Activated naive CD4-positive, alpha-beta T cell treated with anti-CD3 and anti-CD28 coated beads, Interleukin-2, amount 10 ng/mL, durations not matched to agents 7 days and 5 days (primary cell): ENCODE measurements at regions not wholly inside any gene's neighbourhood (a gene's known extent, or its start where the extent isn't known, plus 50 kb on each side); places are given as distances from the start of the nearest gene placed in this dataset.

Source experiments
- CTCF ChIA-PET: fragments of 350-600 bp; sonication (Branson Sonifier 250); formaldehyde crosslinking; loops from one replicate; lab custom pipeline; 2021; ENCODE audit warnings: antibody characterized with exemption; lab: Charles Lee
- DNase-seq: peaks from one replicate; pipeline ENCODE4 v3.0.0-alpha.2; 2020
- H3K27ac Mint-ChIP-seq: one replicate; pipeline ENCODE4 v1.8.0; 2021; ENCODE audit warnings: mild to moderate bottlenecking, moderate library complexity, mixed read lengths
- H3K27me3 Mint-ChIP-seq: one replicate; pipeline ENCODE4 v1.8.0; 2021; ENCODE audit warnings: mild to moderate bottlenecking, mixed read lengths
- H3K36me3 Mint-ChIP-seq: one replicate; pipeline ENCODE4 v1.8.0; 2021; ENCODE audit warnings: mixed read lengths
- H3K4me1 Mint-ChIP-seq: one replicate; pipeline ENCODE4 v1.8.0; 2021; ENCODE audit warnings: mixed read lengths
- H3K4me3 Mint-ChIP-seq: one replicate; pipeline ENCODE4 v1.8.0; 2021; ENCODE audit warnings: mild to moderate bottlenecking, moderate library complexity, mixed read lengths
- H3K9me3 Mint-ChIP-seq: one replicate; pipeline ENCODE4 v1.8.0; 2021; ENCODE audit warnings: mixed read lengths

DNA sequence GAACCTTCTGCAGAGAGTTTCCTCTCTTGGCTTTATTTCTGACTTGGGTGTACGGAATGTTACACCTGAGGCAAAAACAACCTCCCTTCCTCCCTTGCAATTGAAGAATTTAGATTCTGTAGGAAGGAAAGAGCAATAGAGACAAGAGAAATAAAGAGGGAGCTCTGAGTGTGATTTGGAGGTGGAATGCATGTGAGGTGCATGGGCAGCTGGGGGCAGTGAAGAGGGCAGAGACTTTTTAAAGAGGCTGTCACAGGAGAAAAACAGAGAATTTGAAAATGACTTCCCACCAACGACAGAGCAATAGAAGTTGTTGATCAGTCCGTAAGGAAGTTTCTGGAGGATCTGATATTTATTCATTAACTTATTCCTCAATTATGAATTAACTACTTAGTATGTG, 172.0 kb upstream of the B3GALT2 start:
- DNase-seq, result no peak
- H3K36me3 Mint-ChIP-seq, result no peaks in the 10 kb centered on the region
- no peaks in the 10 kb centered on the region for H3K4me1 Mint-ChIP-seq
- peaks cover 6% of the 10 kb centered on the region for H3K27me3 Mint-ChIP-seq
- H3K27ac Mint-ChIP-seq, result no peak overlapping the region
- H3K9me3 Mint-ChIP-seq, result no peaks in the 10 kb centered on the region
- H3K4me3 Mint-ChIP-seq, result no peak overlapping the region
- CTCF ChIA-PET, result no interaction called here

GRCh38 chr1:193356249-193356648, 169.8 kb upstream of the B3GALT2 start:
- Mint-ChIP-seq H3K9me3 (no peaks in the 10 kb centered on the region), H3K27me3 (peaks cover 6% of the 10 kb centered on the region), H3K36me3 (no peaks in the 10 kb centered on the region), H3K4me1 (no peaks in the 10 kb centered on the region), H3K27ac (no peak overlapping the region), H3K4me3 (no peak overlapping the region)
- CTCF ChIA-PET, result no interaction called here
- DNase-seq, result no peak

DNA sequence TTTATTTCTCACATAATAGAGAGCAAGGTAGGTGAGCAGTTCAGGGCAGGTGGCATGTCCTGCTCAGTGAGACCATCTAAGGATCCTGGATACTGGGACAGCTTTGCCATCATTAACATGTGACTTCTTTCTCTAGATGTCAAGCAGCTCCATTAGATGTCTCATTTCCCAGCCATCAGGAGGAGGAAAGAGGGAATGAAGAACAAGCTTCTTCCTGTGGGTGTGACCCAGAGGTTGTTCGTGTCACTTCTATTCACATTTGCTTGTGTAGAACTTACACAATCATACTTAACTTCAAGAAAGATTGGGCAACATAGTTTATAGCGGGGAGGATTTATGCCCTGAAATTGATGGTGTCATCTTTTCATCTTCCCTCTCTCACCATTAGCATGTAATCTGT, 169.2 kb upstream of the B3GALT2 start:
- Mint-ChIP-seq H3K36me3 (no peaks in the 10 kb centered on the region), H3K9me3 (no peaks in the 10 kb centered on the region), H3K27me3 (peaks cover 6% of the 10 kb centered on the region), H3K27ac (no peak overlapping the region), H3K4me3 (no peak overlapping the region), H3K4me1 (no peaks in the 10 kb centered on the region)
- CTCF ChIA-PET, result no interaction called here
- DNase-seq, result no peak

DNA sequence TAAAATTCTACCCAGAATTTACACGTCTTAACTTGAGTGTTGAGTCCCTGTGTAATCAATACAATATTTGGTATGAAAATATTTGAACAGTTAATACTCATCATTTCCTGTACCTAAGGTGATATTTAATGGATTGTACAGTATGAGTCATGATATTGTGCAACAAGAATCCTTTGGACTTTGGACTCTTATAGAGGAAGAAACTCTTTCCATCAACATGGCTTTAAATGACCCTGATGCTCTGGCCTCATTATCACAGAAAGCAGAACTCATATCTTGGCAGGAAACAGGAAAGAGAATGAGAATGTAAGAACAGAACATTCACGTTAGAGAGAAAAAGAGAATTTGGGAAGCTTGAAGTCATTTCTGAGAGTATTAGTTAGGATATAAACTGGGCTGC, 168.8 kb upstream of the B3GALT2 start:
- H3K4me1 Mint-ChIP-seq, result no peaks in the 10 kb centered on the region
- no peak overlapping the region for H3K27ac Mint-ChIP-seq
- DNase-seq, result no peak
- no peaks in the 10 kb centered on the region for H3K9me3 Mint-ChIP-seq
- no peaks in the 10 kb centered on the region for H3K36me3 Mint-ChIP-seq
- peaks cover 6% of the 10 kb centered on the region for H3K27me3 Mint-ChIP-seq
- CTCF ChIA-PET, result no interaction called here
- no peak overlapping the region for H3K4me3 Mint-ChIP-seq

- no peak overlapping the region for H3K27ac Mint-ChIP-seq
- CTCF ChIA-PET, result no interaction called here
Observed at GRCh38 chr1:193348769-193349535, 162.5 kb upstream of the B3GALT2 start.

DNA sequence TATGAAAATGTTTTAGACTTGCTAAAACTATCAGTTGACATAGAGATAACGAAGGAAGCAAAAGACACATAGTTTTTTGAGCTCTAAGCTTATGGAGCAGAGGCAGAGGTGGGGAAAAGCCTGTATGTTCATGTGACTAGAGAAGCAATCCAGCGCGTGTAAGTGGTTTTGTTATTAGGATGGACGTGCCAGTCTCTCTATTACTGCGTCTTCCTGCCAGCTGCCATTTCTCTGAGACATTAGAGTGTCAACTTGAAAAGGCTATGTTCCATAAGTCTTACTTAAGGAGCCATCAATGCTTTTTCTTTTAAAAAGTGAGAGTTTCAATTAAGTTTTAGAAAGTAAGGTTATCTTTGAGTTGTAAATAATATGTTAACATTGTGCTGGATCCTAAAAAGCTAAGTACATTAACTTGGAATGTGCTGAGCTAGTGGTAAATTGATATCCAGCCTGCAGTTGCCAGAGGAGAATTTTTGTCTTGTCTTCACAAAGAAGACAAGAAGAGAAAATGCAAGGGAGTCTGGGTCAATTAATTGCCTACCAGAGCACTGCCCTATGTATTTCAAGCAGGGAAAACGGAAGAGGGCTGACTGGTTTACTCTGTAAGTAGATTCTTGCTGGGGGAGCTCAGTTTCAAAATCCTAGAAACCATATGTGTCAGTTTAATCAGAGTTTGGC, 161.8 kb upstream of the B3GALT2 start:
- Mint-ChIP-seq H3K27me3 (no peaks in the 10 kb centered on the region), H3K9me3 (no peaks in the 10 kb centered on the region), H3K36me3 (no peaks in the 10 kb centered on the region), H3K4me1 (no peaks in the 10 kb centered on the region), H3K4me3 (no peak overlapping the region), H3K27ac (no peak overlapping the region)
- no peak for DNase-seq
- CTCF ChIA-PET, result no interaction called here

More at GRCh38 chr1:193348769-193349535, 162.5 kb upstream of the B3GALT2 start:
- Mint-ChIP-seq H3K36me3 (no peaks in the 10 kb centered on the region), H3K4me3 (no peak overlapping the region), H3K27me3 (no peaks in the 10 kb centered on the region), H3K9me3 (no peaks in the 10 kb centered on the region), H3K4me1 (no peaks in the 10 kb centered on the region)
- no peak for DNase-seq

DNA sequence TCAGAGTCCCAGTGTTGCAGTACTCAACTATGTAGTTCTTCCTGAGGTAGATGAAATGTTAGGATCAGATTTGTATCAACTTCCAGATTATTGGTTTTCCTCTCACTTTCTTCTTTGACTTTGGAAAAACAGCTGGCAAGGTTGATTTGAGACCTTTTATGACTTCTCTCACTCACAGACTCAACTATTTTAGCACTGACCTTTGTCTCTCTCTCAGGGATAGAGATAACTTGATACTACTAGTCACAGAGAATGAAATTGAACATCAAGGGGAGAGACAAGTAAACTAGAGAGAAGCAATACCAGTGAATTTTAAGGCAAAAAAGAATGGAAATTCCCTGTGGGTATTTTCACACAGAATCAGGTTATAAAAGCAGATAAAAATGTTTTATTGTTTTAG, 159.7 kb upstream of the B3GALT2 start:
- no peaks in the 10 kb centered on the region for H3K9me3 Mint-ChIP-seq
- H3K4me3 Mint-ChIP-seq, result no peak overlapping the region
- no peaks in the 10 kb centered on the region for H3K27me3 Mint-ChIP-seq
- no peaks in the 10 kb centered on the region for H3K4me1 Mint-ChIP-seq
- H3K36me3 Mint-ChIP-seq, result no peaks in the 10 kb centered on the region
- no peak overlapping the region for H3K27ac Mint-ChIP-seq
- CTCF ChIA-PET, result no interaction called here
- no peak for DNase-seq

DNA sequence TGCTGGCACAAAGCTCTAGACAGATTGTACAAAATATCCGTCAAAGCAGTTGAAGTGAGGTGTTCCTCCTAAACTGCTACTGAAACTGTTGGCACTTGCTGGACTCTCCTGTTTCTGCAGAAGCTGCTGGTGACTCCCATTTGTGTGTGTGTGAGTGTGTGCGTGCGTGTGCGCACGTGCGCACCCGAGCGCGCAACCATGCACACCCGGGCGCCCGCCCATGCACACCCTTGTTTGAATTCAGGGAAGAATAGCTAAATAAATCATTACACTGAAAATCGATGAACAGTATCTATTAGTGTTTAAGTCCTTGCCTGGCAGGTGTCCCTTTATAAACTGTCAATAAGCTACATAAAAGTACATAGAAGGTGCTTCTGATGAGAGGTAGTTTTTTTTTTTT, 156.4 kb upstream of the B3GALT2 start:
- CTCF ChIA-PET, result no interaction called here
- no peak overlapping the region for H3K27ac Mint-ChIP-seq
- no peaks in the 10 kb centered on the region for H3K36me3 Mint-ChIP-seq
- DNase-seq, result no peak
- no peaks in the 10 kb centered on the region for H3K27me3 Mint-ChIP-seq
- no peaks in the 10 kb centered on the region for H3K4me1 Mint-ChIP-seq
- H3K4me3 Mint-ChIP-seq, result no peak overlapping the region
- H3K9me3 Mint-ChIP-seq, result no peaks in the 10 kb centered on the region

- no peak for DNase-seq
- no peaks in the 10 kb centered on the region for H3K9me3 Mint-ChIP-seq
- H3K36me3 Mint-ChIP-seq, result no peaks in the 10 kb centered on the region
- no peak overlapping the region for H3K4me3 Mint-ChIP-seq
- CTCF ChIA-PET, result no interaction called here
- no peaks in the 10 kb centered on the region for H3K4me1 Mint-ChIP-seq
- H3K27ac Mint-ChIP-seq, result no peak overlapping the region
- H3K27me3 Mint-ChIP-seq, result no peaks in the 10 kb centered on the region
Observed at GRCh38 chr1:193340331-193340730, 153.9 kb upstream of the B3GALT2 start.

- no peaks in the 10 kb centered on the region for H3K4me1 Mint-ChIP-seq
- no peak for DNase-seq
- no peaks in the 10 kb centered on the region for H3K27me3 Mint-ChIP-seq
- CTCF ChIA-PET, result no interaction called here
- no peak overlapping the region for H3K4me3 Mint-ChIP-seq
- no peaks in the 10 kb centered on the region for H3K36me3 Mint-ChIP-seq
- H3K9me3 Mint-ChIP-seq, result no peaks in the 10 kb centered on the region
- no peak overlapping the region for H3K27ac Mint-ChIP-seq
Observed at GRCh38 chr1:193339401-193339800, 153.0 kb upstream of the B3GALT2 start.

GRCh38 chr1:193338194-193338593, 151.8 kb upstream of the B3GALT2 start:
- no peaks in the 10 kb centered on the region for H3K27me3 Mint-ChIP-seq

GRCh38 chr1:193335806-193336428, 149.5 kb upstream of the B3GALT2 start:
- no peaks in the 10 kb centered on the region for H3K4me1 Mint-ChIP-seq

More at GRCh38 chr1:193338194-193338593, 151.8 kb upstream of the B3GALT2 start:
- Mint-ChIP-seq H3K4me1 (no peaks in the 10 kb centered on the region), H3K36me3 (peaks cover 2% of the 10 kb centered on the region), H3K4me3 (no peak overlapping the region), H3K9me3 (peaks cover 5% of the 10 kb centered on the region), H3K27ac (no peak overlapping the region)
- no peak for DNase-seq
- CTCF ChIA-PET, result no interaction called here

DNA sequence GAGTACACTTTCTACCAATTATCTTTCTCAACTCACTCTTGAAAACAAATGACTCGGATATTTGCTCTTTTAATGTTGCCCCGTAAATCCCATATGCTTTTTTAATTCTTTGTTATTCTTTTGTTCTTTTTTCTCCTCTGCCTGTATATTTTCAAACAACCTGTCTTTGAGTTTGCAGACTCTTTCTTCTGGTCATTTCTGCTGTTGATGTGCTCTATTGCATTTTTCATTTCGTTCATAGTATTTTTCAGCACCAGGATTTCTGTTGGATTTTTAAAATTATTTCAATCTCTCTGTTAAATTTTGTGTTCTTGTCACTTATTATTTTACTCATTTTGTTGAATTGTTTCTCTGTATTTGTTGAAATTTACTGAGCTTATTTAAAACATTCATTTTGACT, 146.8 kb upstream of the B3GALT2 start:
- H3K9me3 Mint-ChIP-seq, result peaks cover 19% of the 10 kb centered on the region

More at GRCh38 chr1:193335806-193336428, 149.5 kb upstream of the B3GALT2 start:
- Mint-ChIP-seq H3K9me3 (peaks cover 15% of the 10 kb centered on the region), H3K36me3 (peaks cover 3% of the 10 kb centered on the region), H3K27ac (no peak overlapping the region), H3K27me3 (no peaks in the 10 kb centered on the region), H3K4me3 (no peak overlapping the region)
- DNase-seq, result no peak
- CTCF ChIA-PET, result no interaction called here

GRCh38 chr1:193326296-193326695, 139.9 kb upstream of the B3GALT2 start:
- no peaks in the 10 kb centered on the region for H3K4me1 Mint-ChIP-seq
- CTCF ChIA-PET, result no interaction called here
- H3K27ac Mint-ChIP-seq, result no peak overlapping the region
- H3K27me3 Mint-ChIP-seq, result no peaks in the 10 kb centered on the region
- DNase-seq, result no peak
- H3K9me3 Mint-ChIP-seq, result peaks cover 18% of the 10 kb centered on the region
- no peaks in the 10 kb centered on the region for H3K36me3 Mint-ChIP-seq
- no peak overlapping the region for H3K4me3 Mint-ChIP-seq

More for the DNA sequence above, 146.8 kb upstream of the B3GALT2 start:
- Mint-ChIP-seq H3K27ac (no peak overlapping the region), H3K36me3 (peaks cover 3% of the 10 kb centered on the region), H3K4me1 (no peaks in the 10 kb centered on the region), H3K4me3 (no peak overlapping the region), H3K27me3 (no peaks in the 10 kb centered on the region)
- CTCF ChIA-PET, result interaction anchor here (0.6 kb wide), 1 partner anchor 249 kb away, joined by 3 read pairs; no protein-coding TSS in a partner anchor
- no peak for DNase-seq

GRCh38 chr1:193325771-193326170, 139.4 kb upstream of the B3GALT2 start:
- Mint-ChIP-seq H3K27me3 (no peaks in the 10 kb centered on the region), H3K4me1 (no peaks in the 10 kb centered on the region), H3K27ac (no peak overlapping the region), H3K4me3 (no peak overlapping the region), H3K9me3 (peaks cover 16% of the 10 kb centered on the region), H3K36me3 (no peaks in the 10 kb centered on the region)
- CTCF ChIA-PET, result no interaction called here
- DNase-seq, result no peak
